ENCODE measurements at regions not wholly inside any gene's neighbourhood (a gene's known extent, or its start where the extent isn't known, plus 50 kb on each side); places are given as distances from the start of the nearest gene placed in this dataset.
A peak's percentile ranks its signal among the peaks of the same experiment; 100 is the strongest.

GRCh38 chr13:40438022-40438680, 228.3 kb downstream of the FOXO1 start:
- Histone ChIP-seq H3K27ac (ENCODE audit: low read depth, low read length) (peak overlapping the region; percentile 40), H3K9ac (ENCODE audit: low read length) (peak overlapping the region; percentile 42), H4K20me1 (ENCODE audit: low read depth, low read length) (no peaks in the 10 kb centered on the region), H3K79me2 (ENCODE audit: insufficient read depth, low read length) (no peaks in the 10 kb centered on the region), H3K9me3 (ENCODE audit: insufficient read depth, low read length) (no peaks in the 10 kb centered on the region), H3K36me3 (ENCODE audit: low read length) (no peaks in the 10 kb centered on the region), H3K9me2 (replicated peaks; ENCODE audit: insufficient read depth, low read length) (no peaks in the 10 kb centered on the region), H3F3A (ENCODE audit: insufficient read depth) (peaks cover 32% of the 10 kb centered on the region), H3K27me3 (ENCODE audit: low read length) (no peaks in the 10 kb centered on the region), H2AFZ (ENCODE audit: low read depth, low read length, severe bottlenecking) (peak overlapping the region; percentile 74), H3K4me2 (ENCODE audit: low read depth, low read length, poor library complexity, severe bottlenecking) (peak overlapping the region; percentile 82), H3K4me3 (ENCODE audit: insufficient read depth, low read length, poor library complexity, severe bottlenecking) (peak overlapping the region; percentile 33)
- TF ChIP-seq EZH2phosphoT487 (conservative IDR thresholded peaks at IDR 0.05; ENCODE audit: low read length) (no peak), CTCF (IDR thresholded peaks at IDR 0.05; ENCODE audit: insufficient read depth, low read length, poor library complexity, severe bottlenecking) (no peak)

DNA sequence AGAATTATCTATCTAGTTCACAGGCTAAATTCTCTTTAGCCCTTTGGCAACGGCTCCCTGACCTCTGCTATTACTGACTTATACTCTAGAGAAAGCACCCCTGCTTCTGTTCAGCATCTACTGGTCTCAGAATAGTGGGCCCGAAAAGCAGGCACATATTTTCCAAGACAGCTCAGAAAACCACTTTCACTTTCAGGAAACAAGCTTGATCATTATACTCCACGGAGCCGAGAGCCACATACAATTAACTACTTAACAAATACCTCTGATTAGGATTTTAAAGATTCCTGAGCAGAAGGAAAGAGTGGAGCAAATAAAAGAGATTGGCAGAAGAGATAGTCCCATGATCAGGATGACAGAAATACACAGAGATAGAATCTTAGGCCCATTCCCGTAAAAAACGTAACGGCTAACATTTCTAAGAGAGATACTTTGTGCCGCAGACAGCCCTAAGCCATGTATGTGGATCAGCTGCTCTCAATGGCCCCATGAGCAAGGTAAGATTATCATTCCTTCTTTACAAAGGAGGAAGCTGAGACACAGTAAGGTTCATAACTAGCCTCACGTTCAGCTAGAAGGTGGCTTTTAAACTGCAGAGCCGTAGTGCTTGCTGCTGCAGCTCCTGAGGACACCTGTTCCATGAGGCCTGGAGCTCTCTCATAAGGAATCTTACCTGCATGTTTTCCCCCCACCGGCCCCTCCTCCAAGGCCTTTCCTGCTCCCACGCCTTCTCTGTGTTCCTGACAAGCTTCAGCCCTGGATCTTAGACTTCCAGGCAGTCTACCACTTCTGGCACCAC, 227.2 kb downstream of the FOXO1 start:
- H3K79me2 ChIP-seq (ENCODE audit: insufficient read depth, low read length): no peaks in the 10 kb centered on the region
- peak overlapping the region; percentile 74 for H2AFZ ChIP-seq (ENCODE audit: low read depth, low read length, severe bottlenecking)
- H3K27me3 ChIP-seq (ENCODE audit: low read length): no peaks in the 10 kb centered on the region
- TF ChIP-seq EZH2phosphoT487 (conservative IDR thresholded peaks at IDR 0.05; ENCODE audit: low read length) (no peak), CTCF (IDR thresholded peaks at IDR 0.05; ENCODE audit: insufficient read depth, low read length, poor library complexity, severe bottlenecking) (no peak)
- peak overlapping the region; percentile 40 for H3K27ac ChIP-seq (ENCODE audit: low read depth, low read length)
- peak overlapping the region; percentile 82 for H3K4me2 ChIP-seq (ENCODE audit: low read depth, low read length, poor library complexity, severe bottlenecking)
- no peaks in the 10 kb centered on the region for H3K9me3 ChIP-seq (ENCODE audit: insufficient read depth, low read length)
- no peaks in the 10 kb centered on the region for H3K36me3 ChIP-seq (ENCODE audit: low read length)
- no peaks in the 10 kb centered on the region for H3K9me2 ChIP-seq (replicated peaks; ENCODE audit: insufficient read depth, low read length)
- H3K9ac ChIP-seq (ENCODE audit: low read length): peak overlapping the region; percentile 42
- H4K20me1 ChIP-seq (ENCODE audit: low read depth, low read length): no peaks in the 10 kb centered on the region
- H3F3A ChIP-seq (ENCODE audit: insufficient read depth): peaks cover 29% of the 10 kb centered on the region
- peak overlapping the region; percentile 33 for H3K4me3 ChIP-seq (ENCODE audit: insufficient read depth, low read length, poor library complexity, severe bottlenecking)

- no peak overlapping the region for H3K4me3 ChIP-seq (ENCODE audit: insufficient read depth, low read length, poor library complexity, severe bottlenecking)
- no peaks in the 10 kb centered on the region for H3K79me2 ChIP-seq (ENCODE audit: insufficient read depth, low read length)
- TF ChIP-seq CTCF (IDR thresholded peaks at IDR 0.05; ENCODE audit: insufficient read depth, low read length, poor library complexity, severe bottlenecking) (no peak), EZH2phosphoT487 (conservative IDR thresholded peaks at IDR 0.05; ENCODE audit: low read length) (no peak)
- peaks cover 31% of the 10 kb centered on the region for H3F3A ChIP-seq (ENCODE audit: insufficient read depth)
- H3K36me3 ChIP-seq (ENCODE audit: low read length): no peaks in the 10 kb centered on the region
- 0 out of 2 replicates have a peak overlapping the region, but pooled peaks have one; percentile 40 for H3K27ac ChIP-seq (ENCODE audit: low read depth, low read length)
- no peaks in the 10 kb centered on the region for H3K9me3 ChIP-seq (ENCODE audit: insufficient read depth, low read length)
- no peaks in the 10 kb centered on the region for H3K27me3 ChIP-seq (ENCODE audit: low read length)
- H2AFZ ChIP-seq (ENCODE audit: low read depth, low read length, severe bottlenecking): no peak overlapping the region
- peak overlapping the region; percentile 82 for H3K4me2 ChIP-seq (ENCODE audit: low read depth, low read length, poor library complexity, severe bottlenecking)
- H4K20me1 ChIP-seq (ENCODE audit: low read depth, low read length): no peaks in the 10 kb centered on the region
- no peaks in the 10 kb centered on the region for H3K9me2 ChIP-seq (replicated peaks; ENCODE audit: insufficient read depth, low read length)
- peak overlapping the region; percentile 42; the same call in 1 of the 2 replicates for H3K9ac ChIP-seq (ENCODE audit: low read length)
Observed at GRCh38 chr13:40439928-40440327, 226.5 kb downstream of the FOXO1 start.

All from SU-DHL-6 (cell line).